WERI-Rb-1 (cell line): ENCODE measurements at regions not wholly inside any gene's neighbourhood (a gene's known extent, or its start where the extent isn't known, plus 50 kb on each side); places are given as distances from the start of the nearest gene placed in this dataset.

Experiments
- DNase-seq: peaks from one replicate; pipeline ENCODE4 v3.0.0-alpha.2; 2020
- H3K27ac ChIP-seq: fragments of 250-450 bp; sonication (Bioruptor Pico); 2 replicates; pipeline ENCODE4 v1.5.1; 2020; ENCODE audit warnings: mild to moderate bottlenecking, moderate library complexity
- H3K27me3 ChIP-seq: fragments of 250-450 bp; sonication (Bioruptor Pico); 2 replicates; pipeline ENCODE4 v1.5.1; 2021; ENCODE audit warnings: mild to moderate bottlenecking, low read depth, moderate library complexity; ENCODE audit not compliant: insufficient read depth, severe bottlenecking
- H3K36me3 ChIP-seq: fragments of 250-450 bp; sonication (Bioruptor Pico); 2 replicates; pipeline ENCODE4 v1.5.1; 2020; ENCODE audit warnings: mild to moderate bottlenecking, moderate library complexity
- H3K4me3 ChIP-seq: 2 replicates; pipeline ENCODE4 v1.5.1; 2011; ENCODE audit warnings: low read depth, mild to moderate bottlenecking, control low read depth, low read length
- H3K9me3 ChIP-seq: fragments of 250-450 bp; sonication (Bioruptor Pico); 2 replicates; pipeline ENCODE4 v1.5.1; 2021; ENCODE audit warnings: mild to moderate bottlenecking, moderate library complexity; ENCODE audit not compliant: severe bottlenecking
- CTCF ChIP-seq: IDR thresholded peaks from 2 replicates; pipeline ENCODE4 v1.5.1; 2011; ENCODE audit warnings: low read depth, mild to moderate bottlenecking, control low read depth, inconsistent platforms, low read length

GRCh38 chr17:5819921-5820685 is 235.8 kb upstream of the NLRP1 start:
- Histone ChIP-seq H3K4me3 (no peak overlapping the region), H3K27me3 (no peaks in the 10 kb centered on the region), H3K27ac (no peak overlapping the region), H3K9me3 (no peaks in the 10 kb centered on the region), H3K36me3 (no peaks in the 10 kb centered on the region)
- DNase-seq = no peak
- no peak for TF ChIP-seq CTCF

GRCh38 chr17:5820721-5821456 is 236.6 kb upstream of the NLRP1 start:
- no peak overlapping the region for H3K4me3 ChIP-seq
- H3K27me3 ChIP-seq = no peaks in the 10 kb centered on the region
- no peaks in the 10 kb centered on the region for H3K9me3 ChIP-seq
- TF ChIP-seq CTCF = no peak
- DNase-seq = no peak
- H3K27ac ChIP-seq = no peak overlapping the region
- H3K36me3 ChIP-seq = no peaks in the 10 kb centered on the region

GRCh38 chr17:5821803-5822202 is 237.5 kb upstream of the NLRP1 start:
- DNase-seq = no peak
- H3K27me3 ChIP-seq = no peaks in the 10 kb centered on the region
- H3K27ac ChIP-seq = no peak overlapping the region
- no peaks in the 10 kb centered on the region for H3K36me3 ChIP-seq
- no peak for TF ChIP-seq CTCF
- no peak overlapping the region for H3K4me3 ChIP-seq
- H3K9me3 ChIP-seq = no peaks in the 10 kb centered on the region

GRCh38 chr17:5822281-5823060 is 238.2 kb upstream of the NLRP1 start:
- H3K9me3 ChIP-seq = peaks cover 2% of the 10 kb centered on the region
- no peak for TF ChIP-seq CTCF
- no peak overlapping the region for H3K4me3 ChIP-seq

GRCh38 chr17:5823219-5823618 is 238.9 kb upstream of the NLRP1 start:
- Histone ChIP-seq H3K4me3 (no peak overlapping the region), H3K36me3 (no peaks in the 10 kb centered on the region), H3K27ac (no peak overlapping the region), H3K27me3 (no peaks in the 10 kb centered on the region), H3K9me3 (peaks cover 2% of the 10 kb centered on the region)
- DNase-seq = no peak
- TF ChIP-seq CTCF = no peak

More at GRCh38 chr17:5822281-5823060, 238.2 kb upstream of the NLRP1 start:
- Histone ChIP-seq H3K27me3 (no peaks in the 10 kb centered on the region), H3K27ac (no peak overlapping the region), H3K36me3 (no peaks in the 10 kb centered on the region)
- DNase-seq = no peak
